Ascending aorta (tissue), 2 donors: ENCODE measurements at regions not wholly inside any gene's neighbourhood (a gene's known extent, or its start where the extent isn't known, plus 50 kb on each side); places are given as distances from the start of the nearest gene placed in this dataset.

Experiments
- DNase-seq, 2 donors: peaks; one replicate each; pipeline ENCODE4 v3.0.0-alpha.2; 2019; ENCODE audit warnings: low spot score in 2 of 2
- H3K27ac ChIP-seq, 2 donors: fragments of 200-600 bp; sonication (generic); one replicate each; pipeline ENCODE4 v1.5.1; 2016 to 2017; ENCODE audit warnings: mild to moderate bottlenecking in 1 of 2
- H3K27me3 ChIP-seq: fragments of 200-600 bp; sonication (generic); one replicate; pipeline ENCODE4 v1.5.1; 2017
- H3K36me3 ChIP-seq, 2 donors: fragments of 200-600 bp; sonication (generic); one replicate each; pipeline ENCODE4 v1.5.1; 2016
- H3K4me1 ChIP-seq, 2 donors: fragments of 200-600 bp; sonication (generic); one replicate each; pipeline ENCODE4 v1.5.1; 2016 to 2017; ENCODE audit warnings: mild to moderate bottlenecking in 1 of 2
- H3K4me3 ChIP-seq, 2 donors: fragments of 200-600 bp; sonication (generic); one replicate each; pipeline ENCODE4 v1.5.1; 2016 to 2017; ENCODE audit warnings: mild to moderate bottlenecking in 1 of 2
- H3K9me3 ChIP-seq, 2 donors: fragments of 200-600 bp; sonication (generic); one replicate each; pipeline ENCODE4 v1.5.1; 2016
- CTCF ChIP-seq, 3 experiments: fragments of 200-600 bp in 2 of 3; fragments of 450-650 bp in 1 of 3; sonication (generic) in 2 of 3; IDR thresholded peaks; one replicate each; pipeline ENCODE4 v1.5.1; 2016 to 2019; ENCODE audit warnings: antibody characterized with exemption in 3 of 3, mild to moderate bottlenecking in 1 of 3, moderate library complexity in 1 of 3
- intact Hi-C: fragments of 100-400 bp; cut with DNase I; formaldehyde crosslinking; loops from one replicate; pipeline ENCODE4 v1.15.1; 2023

DNA sequence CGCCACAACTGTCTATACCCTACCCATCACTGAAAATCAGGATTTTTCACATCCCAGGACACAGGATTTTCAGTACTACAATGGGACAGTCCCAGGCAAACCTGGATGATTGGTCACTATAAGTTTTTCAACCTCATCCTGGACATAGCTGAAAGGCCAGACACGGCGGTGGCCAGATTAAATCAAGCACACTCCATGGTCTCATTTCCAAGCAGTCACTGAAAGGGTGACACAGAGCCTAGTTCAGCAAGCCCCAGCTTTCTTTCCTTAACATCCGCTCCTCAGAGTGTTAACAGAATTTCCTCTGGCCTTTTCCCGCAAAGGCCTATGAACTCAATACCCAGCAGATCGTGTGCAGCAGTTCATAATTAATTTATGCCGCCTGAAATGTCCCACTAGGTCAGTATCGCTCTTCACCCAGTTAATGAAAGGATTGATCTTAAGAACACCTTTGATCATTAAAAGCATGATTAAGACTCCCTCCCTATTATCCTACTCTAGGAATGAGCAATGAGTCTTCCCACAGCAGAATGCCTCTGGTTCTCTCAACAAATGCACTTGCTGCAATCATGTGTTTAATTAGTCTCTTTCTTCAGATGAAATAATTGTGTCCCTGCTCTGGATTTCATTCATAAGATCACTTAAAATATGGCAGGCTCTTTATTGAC, 104.0 kb upstream of the NANOS1 start:
- H3K4me1 ChIP-seq = no peaks in the 10 kb centered on the region
- no peaks in the 10 kb centered on the region for H3K36me3 ChIP-seq
- no peak for TF ChIP-seq CTCF (IDR thresholded peaks at IDR 0.05)
- peaks cover 0 to 4% of the 10 kb centered on the region in 2 donors for H3K9me3 ChIP-seq
- H3K4me3 ChIP-seq = no peak overlapping the region
- intact Hi-C loops = no loop called here
- no peak for DNase-seq
- H3K27me3 ChIP-seq = no peaks in the 10 kb centered on the region
- no peak overlapping the region for H3K27ac ChIP-seq

DNA sequence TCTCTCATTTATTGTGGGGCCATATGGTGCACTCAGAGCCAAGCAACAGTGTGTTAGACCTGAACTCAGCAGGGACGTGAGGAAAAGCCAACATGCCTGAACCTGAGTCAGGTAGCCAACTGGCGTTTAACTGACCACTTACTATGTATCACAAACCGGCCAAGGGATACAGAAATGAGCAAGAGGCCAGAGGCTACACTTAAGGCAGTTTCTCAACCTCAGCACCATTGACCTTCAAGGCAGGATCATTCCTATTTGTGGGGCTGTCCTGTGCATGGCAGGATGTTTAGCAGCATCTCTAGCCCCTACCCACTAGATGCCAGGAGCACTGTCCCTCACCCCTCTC, 103.5 kb upstream of the NANOS1 start:
- DNase-seq = no peak
- Histone ChIP-seq H3K27ac (no peak overlapping the region), H3K36me3 (no peaks in the 10 kb centered on the region), H3K4me3 (no peak overlapping the region), H3K27me3 (no peaks in the 10 kb centered on the region), H3K9me3 (peaks cover 0 to 9% of the 10 kb centered on the region in 2 donors), H3K4me1 (no peaks in the 10 kb centered on the region)
- TF ChIP-seq CTCF (IDR thresholded peaks at IDR 0.05) = no peak
- intact Hi-C loops = no loop called here

- intact Hi-C loops = no loop called here
- Histone ChIP-seq H3K4me3 (no peak overlapping the region), H3K9me3 (peaks cover 0 to 12% of the 10 kb centered on the region in 2 donors), H3K4me1 (no peaks in the 10 kb centered on the region), H3K36me3 (no peaks in the 10 kb centered on the region), H3K27me3 (no peaks in the 10 kb centered on the region), H3K27ac (no peak overlapping the region)
- DNase-seq = no peak
- no peak for TF ChIP-seq CTCF (IDR thresholded peaks at IDR 0.05)
Measured at GRCh38 chr10:118926441-118926840, 103.1 kb upstream of the NANOS1 start.

- no peaks in the 10 kb centered on the region for H3K36me3 ChIP-seq
- no peaks in the 10 kb centered on the region for H3K4me1 ChIP-seq
- peaks cover 0 to 12% of the 10 kb centered on the region in 2 donors for H3K9me3 ChIP-seq
- no peak for DNase-seq
- no peak overlapping the region for H3K4me3 ChIP-seq
- intact Hi-C loops = no loop called here
- no peak for TF ChIP-seq CTCF (IDR thresholded peaks at IDR 0.05)
- no peaks in the 10 kb centered on the region for H3K27me3 ChIP-seq
- H3K27ac ChIP-seq = no peak overlapping the region
Measured at GRCh38 chr10:118926903-118927302, 102.6 kb upstream of the NANOS1 start.

- no peak for TF ChIP-seq CTCF (IDR thresholded peaks at IDR 0.05)
- no peaks in the 10 kb centered on the region for H3K4me1 ChIP-seq
- no peaks in the 10 kb centered on the region for H3K36me3 ChIP-seq
- DNase-seq = no peak
- H3K9me3 ChIP-seq = peaks cover 0 to 12% of the 10 kb centered on the region in 2 donors
- no peak overlapping the region for H3K4me3 ChIP-seq
- H3K27me3 ChIP-seq = no peaks in the 10 kb centered on the region
- intact Hi-C loops = no loop called here
- H3K27ac ChIP-seq = no peak overlapping the region
Measured at GRCh38 chr10:118927321-118927720, 102.2 kb upstream of the NANOS1 start.

GRCh38 chr10:118930614-118931013, 98.9 kb upstream of the NANOS1 start:
- Histone ChIP-seq H3K4me3 (no peak overlapping the region), H3K36me3 (no peaks in the 10 kb centered on the region), H3K4me1 (no peaks in the 10 kb centered on the region), H3K27ac (no peak overlapping the region), H3K27me3 (no peaks in the 10 kb centered on the region), H3K9me3 (peaks cover 0 to 12% of the 10 kb centered on the region in 2 donors)
- no peak for DNase-seq
- intact Hi-C loops = no loop called here
- no peak for TF ChIP-seq CTCF (IDR thresholded peaks at IDR 0.05)
